RWPE1 (cell line): ENCODE measurements at regions not wholly inside any gene's neighbourhood (a gene's known extent, or its start where the extent isn't known, plus 50 kb on each side); places are given as distances from the start of the nearest gene placed in this dataset.

Experiments used
- CTCF ChIA-PET: fragments of 350-600 bp; sonication (Branson Sonifier 250); formaldehyde crosslinking; extraction: SDS; loops from one replicate; lab custom pipeline; 2021; lab: Yijun Ruan, JAX
- POLR2A ChIA-PET: fragments of 400-600 bp; formaldehyde crosslinking; extraction: SDS; loops from one replicate; lab custom pipeline; 2020; ENCODE audit warnings: antibody characterized with exemption; ENCODE audit not compliant: low non-redundant PET; lab: Yijun Ruan, JAX
- DNase-seq: peaks from one replicate; pipeline ENCODE4 v3.0.0; 2012; ENCODE audit warnings: low spot score
- H3K27ac ChIP-seq: fragments of 450-650 bp; 2 replicates; pipeline ENCODE4 v1.5.1; 2017
- TF ChIP-seq, protein P1 (sequence below): fragments of 450-650 bp; conservative IDR thresholded peaks from 2 replicates; pipeline ENCODE4 v1.5.1; 2017; ENCODE audit warnings: low read depth, mild to moderate bottlenecking

DNA sequence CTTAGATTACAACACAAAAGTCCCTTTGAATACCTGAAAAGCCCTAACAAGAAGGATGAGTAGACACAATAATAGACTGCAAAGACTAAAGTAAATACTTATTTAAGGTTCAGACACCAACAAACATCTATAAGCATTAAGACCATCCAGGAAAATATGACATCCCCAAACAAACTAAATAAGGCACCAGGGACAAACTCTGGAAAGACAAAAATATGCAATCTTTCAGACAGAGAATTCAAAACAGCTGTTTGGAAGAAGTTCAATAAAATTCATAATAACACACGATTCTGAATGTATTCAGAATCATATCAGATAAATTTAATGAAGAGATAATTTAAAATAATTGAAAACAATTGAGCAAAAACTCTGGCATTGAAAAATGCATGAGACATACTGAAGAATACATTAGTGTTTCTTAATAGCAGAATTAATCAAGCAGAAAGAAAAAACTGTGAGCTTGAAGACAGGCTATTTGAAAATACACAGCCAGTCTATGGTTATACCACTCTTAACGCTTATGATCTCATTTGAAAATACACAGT lies 1388.8 kb downstream of the DSC3 start:
- CTCF ChIA-PET, result no interaction called here
- POLR2A ChIA-PET, result no interaction called here
- TF ChIP-seq, protein P1, sequence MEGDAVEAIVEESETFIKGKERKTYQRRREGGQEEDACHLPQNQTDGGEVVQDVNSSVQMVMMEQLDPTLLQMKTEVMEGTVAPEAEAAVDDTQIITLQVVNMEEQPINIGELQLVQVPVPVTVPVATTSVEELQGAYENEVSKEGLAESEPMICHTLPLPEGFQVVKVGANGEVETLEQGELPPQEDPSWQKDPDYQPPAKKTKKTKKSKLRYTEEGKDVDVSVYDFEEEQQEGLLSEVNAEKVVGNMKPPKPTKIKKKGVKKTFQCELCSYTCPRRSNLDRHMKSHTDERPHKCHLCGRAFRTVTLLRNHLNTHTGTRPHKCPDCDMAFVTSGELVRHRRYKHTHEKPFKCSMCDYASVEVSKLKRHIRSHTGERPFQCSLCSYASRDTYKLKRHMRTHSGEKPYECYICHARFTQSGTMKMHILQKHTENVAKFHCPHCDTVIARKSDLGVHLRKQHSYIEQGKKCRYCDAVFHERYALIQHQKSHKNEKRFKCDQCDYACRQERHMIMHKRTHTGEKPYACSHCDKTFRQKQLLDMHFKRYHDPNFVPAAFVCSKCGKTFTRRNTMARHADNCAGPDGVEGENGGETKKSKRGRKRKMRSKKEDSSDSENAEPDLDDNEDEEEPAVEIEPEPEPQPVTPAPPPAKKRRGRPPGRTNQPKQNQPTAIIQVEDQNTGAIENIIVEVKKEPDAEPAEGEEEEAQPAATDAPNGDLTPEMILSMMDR, result no peak
- DNase-seq, result no peak
- no peak overlapping the region for H3K27ac ChIP-seq

DNA sequence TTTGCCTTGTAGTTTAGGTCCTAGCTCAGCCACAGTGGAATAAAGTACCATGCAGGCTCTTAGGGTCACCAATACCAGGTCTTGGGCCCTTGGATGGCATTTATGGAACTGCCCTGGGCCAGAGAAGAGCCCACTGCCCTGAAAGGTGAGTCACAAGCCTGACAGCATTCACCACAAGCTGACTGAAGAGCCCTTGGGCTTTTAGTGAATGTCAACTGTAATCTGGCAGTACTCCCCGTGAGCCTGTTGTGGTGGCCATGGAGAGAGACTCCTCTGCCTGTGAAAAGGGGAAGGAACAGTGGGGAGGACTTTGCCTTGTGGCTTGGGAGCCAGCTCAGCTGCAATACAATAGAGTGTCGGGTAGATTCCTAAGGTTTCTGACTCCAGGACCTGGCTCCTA lies 1389.7 kb downstream of the DSC3 start:
- TF ChIP-seq, protein P1, result no peak
- no peak overlapping the region for H3K27ac ChIP-seq
- POLR2A ChIA-PET, result no interaction called here
- CTCF ChIA-PET, result no interaction called here
- no peak for DNase-seq

DNA sequence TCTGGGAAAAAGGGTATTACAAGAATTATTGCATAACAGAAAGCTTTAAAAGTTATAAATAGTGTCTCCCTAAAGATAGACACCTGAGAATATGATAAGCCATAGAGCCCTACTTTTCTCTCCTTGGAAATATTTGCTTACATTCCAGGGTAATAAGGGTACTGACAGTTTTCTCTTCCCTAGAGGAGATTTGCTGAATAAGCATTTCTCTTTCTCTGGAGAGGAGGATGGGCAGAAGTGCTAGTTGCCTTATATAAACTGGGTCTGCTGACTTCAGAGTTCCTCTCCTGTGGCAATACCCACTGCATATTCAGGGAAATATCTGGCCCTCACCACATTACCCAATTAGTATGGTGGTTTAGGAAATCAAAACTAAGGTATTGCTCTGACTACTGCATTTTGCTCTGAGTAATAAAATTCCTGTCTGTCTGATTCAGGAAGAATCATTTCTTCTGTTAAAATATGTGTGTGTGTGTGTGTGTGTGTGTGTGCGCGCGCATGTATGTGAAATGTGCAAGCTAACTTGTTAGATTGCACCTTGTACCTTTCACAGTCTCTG lies 1391.3 kb downstream of the DSC3 start:
- ChIA-PET CTCF (no interaction called here), POLR2A (no interaction called here)
- peak; percentile 1 for DNase-seq
- H3K27ac ChIP-seq, result no peak overlapping the region
- TF ChIP-seq, protein P1, result no peak

DNA sequence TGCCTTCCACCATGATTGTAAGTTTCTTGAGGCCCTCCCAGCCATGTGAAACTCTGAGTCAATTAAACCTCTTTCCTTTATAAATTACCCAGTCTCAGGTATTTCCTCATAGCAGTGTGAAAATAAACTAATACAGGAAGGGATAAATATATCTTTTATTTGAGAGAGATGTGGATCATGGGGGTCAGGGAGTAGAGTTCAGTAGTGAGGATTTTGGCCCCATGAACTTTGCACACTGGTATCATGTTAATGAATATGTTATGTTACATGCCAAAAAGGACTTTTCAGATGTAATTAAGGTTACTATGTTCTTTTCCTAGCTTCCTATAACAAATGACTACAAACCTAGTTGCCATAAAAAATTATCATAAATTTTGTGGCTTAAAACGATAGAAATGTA lies 1393.7 kb downstream of the DSC3 start:
- no peak for DNase-seq
- CTCF ChIA-PET, result no interaction called here
- TF ChIP-seq, protein P1, result no peak
- no peak overlapping the region for H3K27ac ChIP-seq
- POLR2A ChIA-PET, result no interaction called here

DNA sequence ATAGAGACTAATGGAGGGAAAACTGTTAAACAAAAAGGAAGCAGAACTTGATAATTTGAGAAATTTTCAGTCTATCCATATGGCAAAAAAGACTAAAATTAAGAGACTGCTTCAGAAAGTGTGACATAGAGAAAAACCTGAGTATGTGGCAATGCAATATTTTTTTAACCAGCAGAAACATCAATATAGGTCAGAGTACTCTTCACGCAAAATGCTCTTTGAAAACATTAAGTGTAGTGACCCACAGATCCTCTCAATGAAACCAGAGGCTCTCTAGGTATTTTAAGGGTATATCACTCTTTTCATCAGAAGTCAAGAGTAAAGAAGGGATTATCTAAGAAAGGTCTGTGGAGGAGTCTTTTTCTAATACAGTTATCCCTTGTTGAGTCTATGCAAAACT lies 1394.8 kb downstream of the DSC3 start:
- ChIA-PET POLR2A (no interaction called here), CTCF (no interaction called here)
- TF ChIP-seq, protein P1, result no peak
- DNase-seq, result no peak
- no peak overlapping the region for H3K27ac ChIP-seq

DNA sequence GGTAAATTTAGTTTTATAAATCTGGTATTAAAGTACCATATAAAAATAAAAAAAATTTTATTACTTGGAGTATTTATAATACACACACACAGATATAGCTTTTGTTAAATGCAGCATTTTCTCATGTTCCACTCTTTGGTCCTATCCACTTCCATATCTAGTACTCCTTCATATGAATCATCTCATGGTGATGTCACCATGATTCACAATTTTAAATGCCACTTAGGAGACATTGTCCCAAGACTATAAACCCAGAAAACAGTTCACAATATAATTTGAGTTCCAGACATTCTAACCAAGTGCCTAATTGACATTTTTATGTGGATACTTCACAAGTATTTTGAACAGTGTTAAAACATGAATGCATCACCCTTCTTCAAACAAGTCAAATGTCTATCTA lies 1398.3 kb downstream of the DSC3 start:
- ChIA-PET CTCF (no interaction called here), POLR2A (no interaction called here)
- no peak overlapping the region for H3K27ac ChIP-seq
- no peak for DNase-seq
- TF ChIP-seq, protein P1, result no peak
